NB4 (cell line): ENCODE measurements at regions not wholly inside any gene's neighbourhood (a gene's known extent, or its start where the extent isn't known, plus 50 kb on each side); places are given as distances from the start of the nearest gene placed in this dataset.

Experiments used
- POLR2A ChIP-seq: IDR thresholded peaks from 2 replicates; pipeline ENCODE4 v1.6.1; 2011; ENCODE audit warnings: mild to moderate bottlenecking; ENCODE audit not compliant: insufficient read length; ENCODE audit errors: extremely low read depth
- TF ChIP-seq, protein P1 (sequence below): IDR thresholded peaks from one replicate; pipeline ENCODE4 v1.5.1; 2012; ENCODE audit warnings: low read depth, low read length
- TF ChIP-seq, protein P2 (sequence below): IDR thresholded peaks from 2 replicates; pipeline ENCODE4 v1.6.1; 2011; ENCODE audit warnings: low read depth, low read length

DNA sequence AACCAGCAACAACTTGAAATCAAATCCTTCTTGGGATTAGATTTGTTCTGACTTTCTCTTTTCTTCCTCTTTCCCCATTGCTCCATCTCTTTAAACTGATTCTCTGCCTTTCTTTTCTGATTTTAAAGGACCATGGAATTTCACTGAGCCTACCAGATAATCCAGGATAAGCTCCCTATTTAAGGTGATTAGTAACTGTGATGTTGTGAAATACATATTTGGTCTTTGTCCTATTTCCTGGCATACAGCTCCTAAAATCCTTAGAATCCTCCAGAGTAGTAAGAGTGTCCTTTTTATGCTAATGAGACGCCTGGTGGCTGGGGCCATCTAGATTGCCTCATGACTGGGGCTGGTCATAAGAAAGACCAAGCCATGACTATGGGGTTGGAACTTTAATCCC is 236.9 kb downstream of the USP25 start:
- TF ChIP-seq, protein P1, sequence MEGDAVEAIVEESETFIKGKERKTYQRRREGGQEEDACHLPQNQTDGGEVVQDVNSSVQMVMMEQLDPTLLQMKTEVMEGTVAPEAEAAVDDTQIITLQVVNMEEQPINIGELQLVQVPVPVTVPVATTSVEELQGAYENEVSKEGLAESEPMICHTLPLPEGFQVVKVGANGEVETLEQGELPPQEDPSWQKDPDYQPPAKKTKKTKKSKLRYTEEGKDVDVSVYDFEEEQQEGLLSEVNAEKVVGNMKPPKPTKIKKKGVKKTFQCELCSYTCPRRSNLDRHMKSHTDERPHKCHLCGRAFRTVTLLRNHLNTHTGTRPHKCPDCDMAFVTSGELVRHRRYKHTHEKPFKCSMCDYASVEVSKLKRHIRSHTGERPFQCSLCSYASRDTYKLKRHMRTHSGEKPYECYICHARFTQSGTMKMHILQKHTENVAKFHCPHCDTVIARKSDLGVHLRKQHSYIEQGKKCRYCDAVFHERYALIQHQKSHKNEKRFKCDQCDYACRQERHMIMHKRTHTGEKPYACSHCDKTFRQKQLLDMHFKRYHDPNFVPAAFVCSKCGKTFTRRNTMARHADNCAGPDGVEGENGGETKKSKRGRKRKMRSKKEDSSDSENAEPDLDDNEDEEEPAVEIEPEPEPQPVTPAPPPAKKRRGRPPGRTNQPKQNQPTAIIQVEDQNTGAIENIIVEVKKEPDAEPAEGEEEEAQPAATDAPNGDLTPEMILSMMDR = no peak
- TF ChIP-seq POLR2A = no peak
- TF ChIP-seq, protein P2, sequence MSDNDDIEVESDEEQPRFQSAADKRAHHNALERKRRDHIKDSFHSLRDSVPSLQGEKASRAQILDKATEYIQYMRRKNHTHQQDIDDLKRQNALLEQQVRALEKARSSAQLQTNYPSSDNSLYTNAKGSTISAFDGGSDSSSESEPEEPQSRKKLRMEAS = no peak
